Fibroblast of mammary gland (primary cell): ENCODE measurements at regions not wholly inside any gene's neighbourhood (a gene's known extent, or its start where the extent isn't known, plus 50 kb on each side); places are given as distances from the start of the nearest gene placed in this dataset.

Source experiments
- DNase-seq: peaks from one replicate; pipeline ENCODE4 v3.0.0-alpha.2; 2010; ENCODE audit warnings: low read depth
- H3K4me3 ChIP-seq: 2 replicates; pipeline ENCODE4 v1.5.1; 2011; ENCODE audit warnings: low read depth, mild to moderate bottlenecking, low read length, moderate library complexity; ENCODE audit not compliant: control insufficient read depth
- TF ChIP-seq, protein P1 (sequence below): conservative IDR thresholded peaks from 2 replicates; pipeline ENCODE4 v1.5.1; 2011; ENCODE audit warnings: low read depth, low read length, inconsistent platforms; ENCODE audit not compliant: control insufficient read depth, insufficient read depth

DNA sequence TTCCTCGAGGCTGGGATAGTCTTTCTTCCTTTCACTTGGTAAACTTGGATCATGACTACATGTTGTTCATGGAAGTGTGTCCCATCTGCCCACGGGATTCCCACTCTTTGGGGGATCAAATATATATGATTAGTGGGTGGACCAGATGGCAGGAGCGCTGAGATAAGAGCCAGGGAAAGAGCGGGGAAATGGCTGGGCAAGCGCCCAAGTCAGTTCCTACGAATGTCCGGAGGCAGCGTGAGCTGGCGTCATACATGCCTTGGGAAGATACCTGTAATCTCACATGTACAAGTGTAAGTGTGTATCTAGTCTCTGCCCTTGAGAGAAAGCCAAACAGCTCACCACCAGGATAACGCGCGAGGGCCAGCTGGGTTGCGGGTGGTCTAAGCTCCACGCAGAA, 62.3 kb downstream of the FZD10 start:
- DNase-seq = no peak
- H3K4me3 ChIP-seq = no peak overlapping the region
- TF ChIP-seq, protein P1, sequence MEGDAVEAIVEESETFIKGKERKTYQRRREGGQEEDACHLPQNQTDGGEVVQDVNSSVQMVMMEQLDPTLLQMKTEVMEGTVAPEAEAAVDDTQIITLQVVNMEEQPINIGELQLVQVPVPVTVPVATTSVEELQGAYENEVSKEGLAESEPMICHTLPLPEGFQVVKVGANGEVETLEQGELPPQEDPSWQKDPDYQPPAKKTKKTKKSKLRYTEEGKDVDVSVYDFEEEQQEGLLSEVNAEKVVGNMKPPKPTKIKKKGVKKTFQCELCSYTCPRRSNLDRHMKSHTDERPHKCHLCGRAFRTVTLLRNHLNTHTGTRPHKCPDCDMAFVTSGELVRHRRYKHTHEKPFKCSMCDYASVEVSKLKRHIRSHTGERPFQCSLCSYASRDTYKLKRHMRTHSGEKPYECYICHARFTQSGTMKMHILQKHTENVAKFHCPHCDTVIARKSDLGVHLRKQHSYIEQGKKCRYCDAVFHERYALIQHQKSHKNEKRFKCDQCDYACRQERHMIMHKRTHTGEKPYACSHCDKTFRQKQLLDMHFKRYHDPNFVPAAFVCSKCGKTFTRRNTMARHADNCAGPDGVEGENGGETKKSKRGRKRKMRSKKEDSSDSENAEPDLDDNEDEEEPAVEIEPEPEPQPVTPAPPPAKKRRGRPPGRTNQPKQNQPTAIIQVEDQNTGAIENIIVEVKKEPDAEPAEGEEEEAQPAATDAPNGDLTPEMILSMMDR = no peak

DNA sequence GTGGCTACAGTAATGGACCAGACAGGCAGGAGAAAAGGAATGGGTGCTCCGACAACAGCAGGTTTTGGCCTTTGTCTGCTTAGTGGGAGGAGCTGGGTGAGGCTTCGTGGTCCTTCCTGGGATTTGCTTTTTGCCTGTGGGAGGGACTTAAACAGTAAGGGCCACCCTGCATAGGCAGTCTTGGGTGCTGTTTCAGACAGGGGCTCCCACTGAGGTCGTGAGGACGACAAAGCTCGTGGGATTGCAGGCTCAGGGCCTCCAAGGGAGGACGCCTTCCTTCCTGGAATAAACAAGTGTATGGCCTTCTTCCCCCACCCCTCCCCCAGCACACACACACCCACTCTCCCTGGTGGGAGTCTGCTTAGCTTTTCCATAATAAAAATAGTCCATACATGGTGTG, 63.1 kb downstream of the FZD10 start:
- DNase-seq = no peak
- TF ChIP-seq, protein P1 = no peak
- H3K4me3 ChIP-seq = no peak overlapping the region

DNA sequence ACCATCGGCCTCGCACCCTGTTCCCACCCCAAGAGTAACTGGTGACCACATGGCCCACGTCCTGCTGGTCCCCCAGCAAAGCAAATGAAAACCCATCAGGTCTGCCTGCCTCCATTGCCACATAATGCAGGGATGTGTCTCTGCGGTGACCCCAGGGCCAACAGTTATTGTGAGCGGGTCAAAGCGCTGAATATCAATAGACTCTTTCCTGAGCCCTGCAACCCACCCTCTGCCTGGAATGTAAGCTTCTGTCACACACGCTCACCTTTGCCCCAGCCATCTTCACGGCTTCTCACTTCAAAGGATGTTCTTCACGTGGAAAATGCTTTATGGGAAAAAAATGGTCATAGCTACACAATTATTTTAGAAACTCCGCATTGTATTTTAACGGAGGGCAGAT, 63.9 kb downstream of the FZD10 start:
- no peak for DNase-seq
- no peak overlapping the region for H3K4me3 ChIP-seq
- TF ChIP-seq, protein P1 = no peak

DNA sequence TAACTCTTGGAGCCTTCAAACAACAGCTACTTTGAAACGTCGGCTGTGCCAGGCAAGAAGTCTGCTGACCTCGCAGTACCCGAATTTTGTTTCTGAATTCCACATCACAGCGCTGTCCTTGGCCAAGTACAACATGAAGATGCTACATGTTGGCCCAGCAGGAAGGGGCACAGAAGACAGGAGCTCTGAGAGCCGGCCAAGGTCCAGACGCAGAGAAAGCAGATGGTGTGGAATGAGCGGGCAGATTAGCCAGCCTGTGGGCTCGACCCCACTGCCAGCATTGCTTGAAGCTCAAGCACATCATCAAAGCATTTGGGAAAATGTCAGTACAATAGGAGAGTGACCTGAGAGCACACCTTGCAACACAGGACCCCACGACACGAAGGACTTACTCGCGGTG, 64.5 kb downstream of the FZD10 start:
- no peak for DNase-seq
- H3K4me3 ChIP-seq = no peak overlapping the region
- TF ChIP-seq, protein P1 = no peak

DNA sequence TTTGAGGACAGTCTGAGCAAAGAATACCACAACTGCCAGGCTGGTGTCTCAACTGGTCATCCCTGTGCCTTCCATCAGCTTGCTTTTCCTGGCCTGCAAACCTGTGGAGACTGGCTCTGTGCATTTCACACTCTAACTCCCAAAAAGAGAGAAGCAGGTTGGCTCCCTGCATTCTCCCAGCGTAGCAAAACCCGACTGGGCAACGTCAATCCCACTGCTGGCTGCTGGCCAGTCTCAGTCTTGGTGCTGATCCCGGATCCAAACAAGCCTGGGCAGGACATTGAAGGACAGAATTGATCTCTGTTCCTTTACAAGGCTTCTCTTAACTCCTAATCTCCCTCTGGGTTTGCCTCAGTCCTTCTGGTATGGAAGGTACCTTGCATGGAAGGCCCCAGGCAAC, 65.4 kb downstream of the FZD10 start:
- no peak for DNase-seq
- TF ChIP-seq, protein P1 = no peak
- H3K4me3 ChIP-seq = no peak overlapping the region

DNA sequence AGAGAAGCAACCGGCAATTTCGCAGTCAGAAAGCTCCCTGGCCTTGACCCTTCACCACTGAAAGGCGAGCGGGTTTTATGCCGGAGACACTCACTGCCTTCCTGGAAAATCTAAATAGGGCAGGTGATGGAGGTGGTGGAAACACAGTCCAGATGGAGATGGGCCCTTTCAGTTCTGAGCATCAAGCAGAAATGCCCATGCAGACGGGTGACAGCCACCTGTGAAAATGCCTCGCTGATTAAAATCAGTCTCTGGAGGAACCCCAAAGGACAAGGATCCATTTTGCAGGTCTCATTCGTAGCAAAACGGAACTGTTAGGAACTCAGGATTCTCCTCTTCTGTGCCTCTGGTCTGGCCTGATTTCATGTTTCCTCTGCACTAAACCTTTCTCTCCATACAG, 74.2 kb downstream of the FZD10 start:
- no peak for DNase-seq
- H3K4me3 ChIP-seq = no peak overlapping the region
- TF ChIP-seq, protein P1 = no peak
